GM12878 (cell line): ENCODE measurements at regions not wholly inside any gene's neighbourhood (a gene's known extent, or its start where the extent isn't known, plus 50 kb on each side); places are given as distances from the start of the nearest gene placed in this dataset.

Source experiments
- ATAC-seq: fragments of 200-7000 bp; cut with Tn5 transposase; 3 replicates; pipeline ENCODE4 v1.9.1; 2020; ENCODE audit warnings: mild to moderate bottlenecking, moderate library complexity
- BruUV-seq: library from RNA; stranded (reverse); fragments of 400-500 nt; replicated peaks from 2 replicates; lab custom pipeline; 2021; lab: Mats Ljungman, UMichigan
- CTCF ChIA-PET: fragments of 300-600 bp; sonication (Branson Sonifier 250); formaldehyde crosslinking; extraction: SDS; loops from one replicate; lab custom pipeline; 2021; ENCODE audit warnings: inconsistent platforms; lab: Yijun Ruan, JAX
- POLR2A ChIA-PET: fragments of 350-600 bp; formaldehyde crosslinking; extraction: SDS; loops from one replicate; lab custom pipeline; 2021; ENCODE audit warnings: inconsistent platforms; lab: Charles Lee
- RAD21 ChIA-PET: fragments of 300-600 bp; sonication (Branson Sonifier 250); formaldehyde crosslinking; loops from one replicate; lab custom pipeline; 2023; ENCODE audit warnings: antibody characterized with exemption; ENCODE audit not compliant: unreplicated experiment; lab: Charles Lee
- SMC1A ChIA-PET: fragments of 300-600 bp; sonication (Branson Sonifier 250); formaldehyde crosslinking; loops from one replicate; lab custom pipeline; 2023; ENCODE audit not compliant: unreplicated experiment, uncharacterized antibody; lab: Charles Lee
- DNase-seq: peaks from one replicate; pipeline ENCODE4 v3.0.0-alpha.2; 2011; ENCODE audit warnings: low read depth, low spot score
- FAIRE-seq: peaks from 3 replicates; lab custom pipeline; 2011; peaks lifted over from hg19 to GRCh38; lab: Jason Lieb, UNC
- H2AFZ ChIP-seq: 2 replicates; pipeline ENCODE4 v1.6.0; 2011; ENCODE audit warnings: low read depth, low read length, control low read depth; ENCODE audit not compliant: control insufficient read depth
- H3K27ac ChIP-seq: 2 replicates; pipeline ENCODE4 v1.5.1; 2011; ENCODE audit warnings: control low read depth; ENCODE audit not compliant: control insufficient read depth, insufficient read depth
- H3K27me3 ChIP-seq, 2 experiments: replicated peaks in 1 of 2; 2 replicates each; pipeline versions ENCODE4 v1.6.0 to v1.6.1; 2011; ENCODE audit warnings: low read length in 1 of 2; ENCODE audit not compliant: control insufficient read depth in 2 of 2, insufficient read depth in 2 of 2
- H3K36me3 ChIP-seq, 2 experiments: 2 replicates each; pipeline ENCODE4 v1.5.1; 2011; ENCODE audit warnings: low read length in 1 of 2; ENCODE audit not compliant: control insufficient read depth in 2 of 2, insufficient read depth in 2 of 2
- H3K4me1 ChIP-seq: 2 replicates; pipeline ENCODE4 v1.6.1; 2011; ENCODE audit warnings: mild to moderate bottlenecking, low read length, moderate library complexity, mixed read lengths; ENCODE audit not compliant: control insufficient read depth, insufficient read depth
- H3K4me2 ChIP-seq: 2 replicates; pipeline ENCODE4 v1.6.0; 2011; ENCODE audit warnings: control low read depth; ENCODE audit not compliant: control insufficient read depth, insufficient read depth
- H3K4me3 ChIP-seq: fragments of 200-600 bp; sonication (generic); 2 replicates; pipeline ENCODE4 v1.5.1; 2016
- H3K79me2 ChIP-seq: 2 replicates; pipeline ENCODE4 v1.6.0; 2011; ENCODE audit warnings: low read length; ENCODE audit not compliant: control insufficient read depth, insufficient read depth
- H3K9ac ChIP-seq: 2 replicates; pipeline ENCODE4 v1.8.0; 2011; ENCODE audit warnings: low read length, control low read depth, mixed read lengths; ENCODE audit not compliant: control insufficient read depth, insufficient read depth
- H3K9me3 ChIP-seq: replicated peaks from 3 replicates; pipeline ENCODE4 v1.5.1; 2011; ENCODE audit warnings: mild to moderate bottlenecking, low read length; ENCODE audit not compliant: control insufficient read depth, insufficient read depth
- H4K20me1 ChIP-seq: 2 replicates; pipeline ENCODE4 v1.6.0; 2011; ENCODE audit not compliant: control insufficient read depth, insufficient read depth
- CREB1 ChIP-seq: IDR thresholded peaks from 2 replicates; pipeline ENCODE4 v1.6.1; 2012; ENCODE audit warnings: low read depth, mild to moderate bottlenecking, inconsistent platforms
- MYC ChIP-seq: IDR thresholded peaks from 2 replicates; pipeline ENCODE4 v1.6.1; 2011; ENCODE audit warnings: mild to moderate bottlenecking, low read length, moderate library complexity, inconsistent platforms; ENCODE audit not compliant: insufficient read depth, insufficient replicate concordance, insufficient read length, severe bottlenecking
- NFXL1 ChIP-seq: fragments of 450-650 bp; IDR thresholded peaks from 2 replicates; pipeline ENCODE4 v1.6.1; 2017; ENCODE audit warnings: antibody characterized with exemption, mild to moderate bottlenecking, borderline replicate concordance
- NFYA ChIP-seq: IDR thresholded peaks from 2 replicates; pipeline ENCODE4 v1.6.1; 2011; ENCODE audit warnings: low read depth, mild to moderate bottlenecking, low read length, improper control_type of control experiment, borderline replicate concordance
- RFX5 ChIP-seq: IDR thresholded peaks from 2 replicates; pipeline ENCODE4 v1.6.1; 2011; ENCODE audit warnings: low read depth, low read length, improper control_type of control experiment
- SMAD1 ChIP-seq: fragments of 450-650 bp; IDR thresholded peaks from 2 replicates; pipeline ENCODE4 v1.6.1; 2018; ENCODE audit warnings: mild to moderate bottlenecking, low read depth; ENCODE audit not compliant: partially characterized antibody
- SRF ChIP-seq, 2 experiments: IDR thresholded peaks; 2 replicates each; pipeline ENCODE4 v1.6.1; 2011; ENCODE audit warnings: low read depth in 2 of 2, low read length in 2 of 2, mild to moderate bottlenecking in 1 of 2, moderate library complexity in 1 of 2
- STAT3 ChIP-seq: IDR thresholded peaks from 2 replicates; pipeline ENCODE4 v1.6.1; 2011; ENCODE audit warnings: low read depth, low read length, improper control_type of control experiment
- SUPT20H ChIP-seq: IDR thresholded peaks from 2 replicates; pipeline ENCODE4 v1.6.1; 2011; ENCODE audit warnings: low read depth, mild to moderate bottlenecking, low read length, moderate library complexity, borderline replicate concordance; ENCODE audit not compliant: control insufficient read depth
- WGBS: methylation state at CpG from one replicate; pipeline ENCODE4 v1.1.6; 2016; ENCODE audit warnings: low lambda C conversion rate; ENCODE audit not compliant: insufficient replicate concordance, insufficient coverage; ENCODE audit errors: missing lambda C conversion rate; 5-methylcytosine and 5-hydroxymethylcytosine counted together
- in situ Hi-C: fragments of 300-500 bp; cut with MboI; formaldehyde crosslinking; loops from 9 replicates; pipeline ENCODE4 v1.14.3; 2018; ENCODE audit warnings: mixed read lengths
- intact Hi-C: fragments of 100-400 bp; cut with micrococcal nuclease; formaldehyde crosslinking; loops from one replicate; pipeline ENCODE4 v1.14.2; 2022; ENCODE audit not compliant: unreplicated experiment
- TF ChIP-seq, protein P1 (sequence below): IDR thresholded peaks from 2 replicates; pipeline ENCODE4 v1.6.1; 2011; ENCODE audit warnings: low read depth, low read length, improper control_type of control experiment, borderline replicate concordance
- TF ChIP-seq, protein P2 (sequence below): fragments of 450-650 bp; IDR thresholded peaks from 2 replicates; pipeline ENCODE4 v1.6.1; 2017; ENCODE audit warnings: mild to moderate bottlenecking, low read depth, inconsistent platforms; ENCODE audit not compliant: poor library complexity, severe bottlenecking
- TF ChIP-seq, protein P3 (sequence below): fragments of 150-350 bp; IDR thresholded peaks from 2 replicates; pipeline ENCODE4 v1.6.1; 2016; ENCODE audit warnings: low read depth, low read length

DNA sequence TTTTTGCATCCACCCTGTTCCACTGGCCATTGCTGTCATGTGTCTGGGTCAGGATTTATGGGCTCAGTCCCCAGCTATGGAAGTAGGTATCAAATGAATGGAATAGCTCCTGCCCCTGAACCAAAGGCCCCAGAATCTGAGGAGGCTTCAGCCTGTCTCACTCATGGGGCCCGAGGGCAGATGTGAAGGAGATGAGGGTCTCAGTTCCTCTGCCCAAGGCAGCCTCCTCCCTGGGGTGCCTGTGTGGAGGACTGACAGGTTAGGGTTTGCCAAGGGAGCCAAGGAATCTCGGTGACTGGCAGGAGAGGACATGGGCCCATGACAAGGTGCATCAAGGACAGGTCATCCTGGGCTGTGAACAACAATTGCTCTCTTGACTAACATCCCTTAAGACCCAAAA lies 70.4 kb downstream of the CPN2 start:
- H3K27ac ChIP-seq: no peak overlapping the region
- H3K9ac ChIP-seq: no peak overlapping the region
- H3K79me2 ChIP-seq: no peaks in the 10 kb centered on the region
- H3K9me3 ChIP-seq: no peaks in the 10 kb centered on the region
- ChIA-PET CTCF (interaction anchor here (0.9 kb wide), 1 partner anchor 10 kb away, joined by 3 read pairs; no protein-coding TSS in a partner anchor), SMC1A (no interaction called here), RAD21 (no interaction called here), POLR2A (no interaction called here)
- H3K4me2 ChIP-seq: no peak overlapping the region
- FAIRE-seq: no peak
- TF ChIP-seq CREB1: no peak
- no peak for TF ChIP-seq SMAD1
- TF ChIP-seq STAT3: no peak
- TF ChIP-seq MYC: no peak
- TF ChIP-seq, protein P1, sequence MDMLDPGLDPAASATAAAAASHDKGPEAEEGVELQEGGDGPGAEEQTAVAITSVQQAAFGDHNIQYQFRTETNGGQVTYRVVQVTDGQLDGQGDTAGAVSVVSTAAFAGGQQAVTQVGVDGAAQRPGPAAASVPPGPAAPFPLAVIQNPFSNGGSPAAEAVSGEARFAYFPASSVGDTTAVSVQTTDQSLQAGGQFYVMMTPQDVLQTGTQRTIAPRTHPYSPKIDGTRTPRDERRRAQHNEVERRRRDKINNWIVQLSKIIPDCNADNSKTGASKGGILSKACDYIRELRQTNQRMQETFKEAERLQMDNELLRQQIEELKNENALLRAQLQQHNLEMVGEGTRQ: no peak
- TF ChIP-seq NFXL1: no peak
- no peak for TF ChIP-seq SRF (IDR thresholded peaks at IDR 0.05; ENCODE audit: low read depth in 2 of 2, low read length in 2 of 2)
- TF ChIP-seq NFYA: no peak
- TF ChIP-seq, protein P2, sequence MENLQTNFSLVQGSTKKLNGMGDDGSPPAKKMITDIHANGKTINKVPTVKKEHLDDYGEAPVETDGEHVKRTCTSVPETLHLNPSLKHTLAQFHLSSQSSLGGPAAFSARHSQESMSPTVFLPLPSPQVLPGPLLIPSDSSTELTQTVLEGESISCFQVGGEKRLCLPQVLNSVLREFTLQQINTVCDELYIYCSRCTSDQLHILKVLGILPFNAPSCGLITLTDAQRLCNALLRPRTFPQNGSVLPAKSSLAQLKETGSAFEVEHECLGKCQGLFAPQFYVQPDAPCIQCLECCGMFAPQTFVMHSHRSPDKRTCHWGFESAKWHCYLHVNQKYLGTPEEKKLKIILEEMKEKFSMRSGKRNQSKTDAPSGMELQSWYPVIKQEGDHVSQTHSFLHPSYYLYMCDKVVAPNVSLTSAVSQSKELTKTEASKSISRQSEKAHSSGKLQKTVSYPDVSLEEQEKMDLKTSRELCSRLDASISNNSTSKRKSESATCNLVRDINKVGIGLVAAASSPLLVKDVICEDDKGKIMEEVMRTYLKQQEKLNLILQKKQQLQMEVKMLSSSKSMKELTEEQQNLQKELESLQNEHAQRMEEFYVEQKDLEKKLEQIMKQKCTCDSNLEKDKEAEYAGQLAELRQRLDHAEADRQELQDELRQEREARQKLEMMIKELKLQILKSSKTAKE: no peak
- TF ChIP-seq, protein P3, sequence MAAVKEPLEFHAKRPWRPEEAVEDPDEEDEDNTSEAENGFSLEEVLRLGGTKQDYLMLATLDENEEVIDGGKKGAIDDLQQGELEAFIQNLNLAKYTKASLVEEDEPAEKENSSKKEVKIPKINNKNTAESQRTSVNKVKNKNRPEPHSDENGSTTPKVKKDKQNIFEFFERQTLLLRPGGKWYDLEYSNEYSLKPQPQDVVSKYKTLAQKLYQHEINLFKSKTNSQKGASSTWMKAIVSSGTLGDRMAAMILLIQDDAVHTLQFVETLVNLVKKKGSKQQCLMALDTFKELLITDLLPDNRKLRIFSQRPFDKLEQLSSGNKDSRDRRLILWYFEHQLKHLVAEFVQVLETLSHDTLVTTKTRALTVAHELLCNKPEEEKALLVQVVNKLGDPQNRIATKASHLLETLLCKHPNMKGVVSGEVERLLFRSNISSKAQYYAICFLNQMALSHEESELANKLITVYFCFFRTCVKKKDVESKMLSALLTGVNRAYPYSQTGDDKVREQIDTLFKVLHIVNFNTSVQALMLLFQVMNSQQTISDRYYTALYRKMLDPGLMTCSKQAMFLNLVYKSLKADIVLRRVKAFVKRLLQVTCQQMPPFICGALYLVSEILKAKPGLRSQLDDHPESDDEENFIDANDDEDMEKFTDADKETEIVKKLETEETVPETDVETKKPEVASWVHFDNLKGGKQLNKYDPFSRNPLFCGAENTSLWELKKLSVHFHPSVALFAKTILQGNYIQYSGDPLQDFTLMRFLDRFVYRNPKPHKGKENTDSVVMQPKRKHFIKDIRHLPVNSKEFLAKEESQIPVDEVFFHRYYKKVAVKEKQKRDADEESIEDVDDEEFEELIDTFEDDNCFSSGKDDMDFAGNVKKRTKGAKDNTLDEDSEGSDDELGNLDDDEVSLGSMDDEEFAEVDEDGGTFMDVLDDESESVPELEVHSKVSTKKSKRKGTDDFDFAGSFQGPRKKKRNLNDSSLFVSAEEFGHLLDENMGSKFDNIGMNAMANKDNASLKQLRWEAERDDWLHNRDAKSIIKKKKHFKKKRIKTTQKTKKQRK: no peak
- no peak for TF ChIP-seq SUPT20H
- TF ChIP-seq RFX5: no peak
- no peak overlapping the region for H2AFZ ChIP-seq
- in situ Hi-C loops (no loop called here), intact Hi-C loops (no loop called here)
- no peaks in the 10 kb centered on the region for H3K4me1 ChIP-seq
- no TSS peak for BruUV-seq
- H3K4me3 ChIP-seq: no peak overlapping the region
- no peak for ATAC-seq
- WGBS: 25% methylated on average over 2 of the region's 2 CpGs
- H4K20me1 ChIP-seq: no peaks in the 10 kb centered on the region
- H3K36me3 ChIP-seq: no peaks in the 10 kb centered on the region
- no peak for DNase-seq
- peaks cover 0 to 4% of the 10 kb centered on the region in 2 experiments; a peak in 2 of 4 replicates for H3K27me3 ChIP-seq
